Panc1 (cell line): ENCODE measurements at regions not wholly inside any gene's neighbourhood (a gene's known extent, or its start where the extent isn't known, plus 50 kb on each side); places are given as distances from the start of the nearest gene placed in this dataset.

Source experiments
- CTCF ChIP-seq: fragments of 450-650 bp; IDR thresholded peaks from 2 replicates; pipeline ENCODE4 v1.5.1; 2017; ENCODE audit warnings: mild to moderate bottlenecking
- POLR2AphosphoS5 ChIP-seq: IDR thresholded peaks from 2 replicates; pipeline ENCODE4 v1.6.1; 2012; ENCODE audit warnings: mild to moderate bottlenecking, low read depth, low read length, moderate library complexity
- TCF7L2 ChIP-seq: IDR thresholded peaks from 2 replicates; pipeline ENCODE4 v1.6.1; 2011; ENCODE audit warnings: mild to moderate bottlenecking, low read depth, low read length, inconsistent platforms
- TF ChIP-seq, protein P1 (sequence below), 2 experiments: IDR thresholded peaks; 2 replicates each; pipeline ENCODE4 v1.6.1; 2011 to 2012; ENCODE audit warnings: low read depth in 2 of 2, control low read depth in 1 of 2, low read length in 1 of 2, mild to moderate bottlenecking in 1 of 2, moderate library complexity in 1 of 2; ENCODE audit not compliant: insufficient read depth in 1 of 2

- TF ChIP-seq CTCF (no peak), TCF7L2 (no peak), POLR2AphosphoS5 (no peak)
- TF ChIP-seq, protein P1, sequence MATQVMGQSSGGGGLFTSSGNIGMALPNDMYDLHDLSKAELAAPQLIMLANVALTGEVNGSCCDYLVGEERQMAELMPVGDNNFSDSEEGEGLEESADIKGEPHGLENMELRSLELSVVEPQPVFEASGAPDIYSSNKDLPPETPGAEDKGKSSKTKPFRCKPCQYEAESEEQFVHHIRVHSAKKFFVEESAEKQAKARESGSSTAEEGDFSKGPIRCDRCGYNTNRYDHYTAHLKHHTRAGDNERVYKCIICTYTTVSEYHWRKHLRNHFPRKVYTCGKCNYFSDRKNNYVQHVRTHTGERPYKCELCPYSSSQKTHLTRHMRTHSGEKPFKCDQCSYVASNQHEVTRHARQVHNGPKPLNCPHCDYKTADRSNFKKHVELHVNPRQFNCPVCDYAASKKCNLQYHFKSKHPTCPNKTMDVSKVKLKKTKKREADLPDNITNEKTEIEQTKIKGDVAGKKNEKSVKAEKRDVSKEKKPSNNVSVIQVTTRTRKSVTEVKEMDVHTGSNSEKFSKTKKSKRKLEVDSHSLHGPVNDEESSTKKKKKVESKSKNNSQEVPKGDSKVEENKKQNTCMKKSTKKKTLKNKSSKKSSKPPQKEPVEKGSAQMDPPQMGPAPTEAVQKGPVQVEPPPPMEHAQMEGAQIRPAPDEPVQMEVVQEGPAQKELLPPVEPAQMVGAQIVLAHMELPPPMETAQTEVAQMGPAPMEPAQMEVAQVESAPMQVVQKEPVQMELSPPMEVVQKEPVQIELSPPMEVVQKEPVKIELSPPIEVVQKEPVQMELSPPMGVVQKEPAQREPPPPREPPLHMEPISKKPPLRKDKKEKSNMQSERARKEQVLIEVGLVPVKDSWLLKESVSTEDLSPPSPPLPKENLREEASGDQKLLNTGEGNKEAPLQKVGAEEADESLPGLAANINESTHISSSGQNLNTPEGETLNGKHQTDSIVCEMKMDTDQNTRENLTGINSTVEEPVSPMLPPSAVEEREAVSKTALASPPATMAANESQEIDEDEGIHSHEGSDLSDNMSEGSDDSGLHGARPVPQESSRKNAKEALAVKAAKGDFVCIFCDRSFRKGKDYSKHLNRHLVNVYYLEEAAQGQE (IDR thresholded peaks at IDR 0.05; ENCODE audit: insufficient read depth in 1 of 2, low read depth in 2 of 2, low read length in 1 of 2) = no peak
Measured at GRCh38 chr10:9819756-9820494, 1197.7 kb upstream of the CELF2 start.
